ENCODE measurements at regions not wholly inside any gene's neighbourhood (a gene's known extent, or its start where the extent isn't known, plus 50 kb on each side); places are given as distances from the start of the nearest gene placed in this dataset.

GRCh38 chr9:129387822-129388221, 209.8 kb upstream of the IER5L start:
- TF ChIP-seq CTCF (IDR thresholded peaks at IDR 0.05) (no peak), POLR2A (IDR thresholded peaks at IDR 0.05; ENCODE audit: low read depth) (no peak), EP300 (IDR thresholded peaks at IDR 0.05) (no peak), POLR2AphosphoS5 (IDR thresholded peaks at IDR 0.05) (no peak)

All from esophagus muscularis mucosa (tissue), 4 donors.